ENCODE measurements at regions not wholly inside any gene's neighbourhood (a gene's known extent, or its start where the extent isn't known, plus 50 kb on each side); places are given as distances from the start of the nearest gene placed in this dataset.

DNA sequence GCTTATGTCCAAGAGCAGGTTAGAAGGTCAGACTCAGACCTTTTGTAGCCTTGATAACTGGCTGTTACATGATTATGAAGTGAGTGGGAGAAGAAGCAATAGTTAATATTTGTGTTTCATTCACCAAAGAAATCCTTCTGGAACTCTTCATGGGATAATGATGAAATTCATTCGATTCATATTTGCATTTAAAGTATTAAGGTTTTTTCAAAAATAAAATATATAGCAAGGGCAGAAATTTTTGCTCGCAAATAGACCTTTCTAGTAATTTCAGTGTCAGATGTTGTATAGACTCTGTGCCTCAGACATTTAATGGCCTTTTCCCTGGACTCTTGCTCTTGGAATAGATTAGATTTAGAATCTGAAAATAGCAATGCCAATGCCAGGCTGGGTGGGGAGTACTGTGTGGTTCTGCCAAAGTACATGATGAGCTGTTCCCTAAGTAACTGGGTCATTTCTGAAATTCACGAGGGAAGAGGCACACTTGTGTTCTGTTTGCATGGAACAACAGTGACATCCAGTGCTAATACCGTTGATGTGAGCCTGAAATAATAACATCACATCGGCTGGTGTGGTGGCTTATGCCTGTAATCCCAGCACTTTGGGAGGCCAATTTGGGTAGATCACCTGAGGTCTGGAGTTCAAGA, 119.2 kb downstream of the MBL2 start:
- DNase-seq: no peak

DNA sequence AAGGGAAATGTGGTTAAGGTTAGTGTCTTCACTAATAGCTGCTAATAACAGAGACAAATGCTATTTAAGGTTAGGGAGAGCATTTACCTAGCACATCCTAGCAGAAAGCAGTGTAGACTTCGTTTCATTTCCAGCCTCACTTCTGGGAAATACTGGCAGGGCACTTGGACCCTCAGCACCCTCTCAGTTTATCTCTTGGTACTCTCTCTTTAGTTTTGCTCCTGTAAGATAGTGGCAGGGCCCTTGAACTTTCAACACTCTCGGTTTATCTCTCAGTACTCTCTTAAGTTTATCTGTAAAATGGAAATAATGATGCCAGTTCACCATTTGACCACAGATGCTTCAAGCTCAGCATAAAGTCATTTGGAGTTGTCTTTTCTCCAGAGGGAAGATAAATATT, 118.4 kb downstream of the MBL2 start:
- no peak for DNase-seq

DNA sequence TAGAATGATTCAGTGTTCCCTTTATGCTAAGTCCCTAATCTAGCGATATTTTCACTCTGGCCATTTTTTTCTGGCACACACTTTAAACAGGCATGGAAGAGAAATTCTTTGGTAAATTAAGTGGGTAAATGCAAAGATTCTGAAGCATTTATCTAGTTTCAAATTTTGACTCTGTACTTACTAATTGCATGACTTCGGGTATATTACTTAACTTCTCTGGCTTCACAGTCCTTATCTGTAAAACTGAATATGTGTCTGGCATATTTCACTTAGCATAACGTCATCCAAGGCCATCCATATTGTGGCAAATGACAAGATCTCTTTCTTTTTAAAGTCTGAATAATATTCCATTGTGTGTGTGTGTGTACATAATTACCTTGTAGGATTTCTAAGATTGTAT, 114.5 kb downstream of the MBL2 start:
- DNase-seq: no peak

DNA sequence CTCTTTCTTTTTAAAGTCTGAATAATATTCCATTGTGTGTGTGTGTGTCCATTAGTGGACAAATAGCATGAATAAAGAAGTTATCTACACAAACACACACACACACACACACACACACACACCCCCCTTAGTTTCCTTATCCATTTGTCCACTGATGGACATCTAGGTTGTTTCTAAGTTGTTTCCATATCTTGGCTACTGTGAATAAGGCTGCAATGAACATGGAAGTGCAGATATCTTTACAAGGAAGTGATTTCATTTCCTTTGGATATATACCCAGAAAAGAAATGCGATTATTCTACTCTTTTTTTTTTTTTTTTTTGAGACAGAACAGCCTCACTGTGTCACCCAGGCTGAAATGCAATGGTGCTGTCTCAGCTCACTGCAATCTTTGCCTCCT, 113.5 kb downstream of the MBL2 start:
- DNase-seq: no peak

DNA sequence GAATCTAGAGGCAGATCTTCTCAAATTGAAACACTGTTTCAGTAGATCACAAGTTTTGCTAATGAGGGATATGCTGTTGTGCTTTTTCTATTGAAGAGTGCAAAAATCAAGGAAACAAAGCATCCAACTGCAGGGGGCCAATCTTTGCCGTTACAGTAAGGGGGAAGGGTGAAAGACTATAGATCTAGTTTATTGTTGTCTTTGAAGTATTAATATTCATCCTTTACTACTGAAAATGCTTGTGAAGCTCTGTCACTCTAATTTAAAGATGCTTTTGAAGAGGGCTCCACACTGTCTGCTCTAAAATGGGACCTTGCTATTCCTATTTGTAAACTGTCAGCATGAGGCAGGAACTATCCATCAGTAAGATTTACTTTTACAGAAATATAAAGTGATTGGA, 110.3 kb downstream of the MBL2 start:
- DNase-seq: no peak

DNA sequence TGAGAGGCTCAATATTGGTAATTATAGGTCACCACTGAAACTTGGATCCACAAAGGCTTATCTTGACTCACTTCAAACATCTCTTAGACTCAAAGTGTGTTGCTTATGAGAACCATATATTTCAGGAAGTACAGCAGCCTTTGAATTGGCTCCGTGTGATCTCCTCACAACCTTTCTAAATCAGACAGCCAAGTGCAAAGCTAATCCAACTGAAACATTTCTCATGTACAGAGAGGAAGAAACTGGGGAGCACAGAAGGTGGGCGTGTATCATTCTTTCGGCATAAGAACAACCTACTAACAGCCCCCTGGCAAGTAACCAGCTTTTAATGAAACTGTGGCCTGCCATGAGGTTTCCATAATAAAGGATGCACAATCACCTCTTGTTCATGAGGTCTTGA, 109.4 kb downstream of the MBL2 start:
- DNase-seq: no peak

DNA sequence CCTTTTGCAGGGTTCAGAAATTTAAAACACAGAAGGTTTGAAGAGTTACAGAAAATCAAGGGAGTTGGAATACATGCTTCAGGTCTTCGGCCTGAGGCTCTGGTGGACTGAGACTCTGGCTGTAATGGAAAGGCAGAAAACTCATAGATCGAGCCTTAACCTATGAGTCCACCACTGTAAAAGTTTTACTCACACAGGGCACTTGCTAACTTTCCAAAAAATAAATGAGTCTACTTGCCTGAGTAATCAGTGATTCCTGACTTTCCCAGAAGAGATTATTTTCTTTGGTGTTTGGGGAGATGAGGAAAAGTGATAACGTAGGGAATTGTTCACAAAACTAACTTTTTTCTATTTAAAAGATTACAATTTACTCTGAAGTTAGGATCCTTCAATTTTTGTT, 108.0 kb downstream of the MBL2 start:
- no peak for DNase-seq

DNA sequence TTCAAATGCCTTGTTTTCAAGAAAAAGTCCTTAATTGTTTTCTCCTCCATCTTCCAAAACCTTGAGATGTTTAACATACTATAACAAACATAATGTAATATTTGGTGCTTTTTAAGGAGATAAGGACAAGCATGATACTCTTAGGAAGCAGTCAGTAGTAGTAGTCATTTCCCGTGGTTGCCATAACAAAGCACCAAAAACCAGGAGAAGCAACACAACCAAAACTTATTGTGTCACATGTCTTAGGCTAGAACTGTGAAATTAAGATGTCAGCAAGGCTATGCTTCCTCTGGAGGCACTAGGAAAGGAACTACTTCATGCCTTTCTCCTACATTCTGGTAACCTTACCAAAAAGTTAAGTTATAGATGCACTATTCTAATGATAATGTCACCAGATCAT, 106.8 kb downstream of the MBL2 start:
- DNase-seq: no peak

DNA sequence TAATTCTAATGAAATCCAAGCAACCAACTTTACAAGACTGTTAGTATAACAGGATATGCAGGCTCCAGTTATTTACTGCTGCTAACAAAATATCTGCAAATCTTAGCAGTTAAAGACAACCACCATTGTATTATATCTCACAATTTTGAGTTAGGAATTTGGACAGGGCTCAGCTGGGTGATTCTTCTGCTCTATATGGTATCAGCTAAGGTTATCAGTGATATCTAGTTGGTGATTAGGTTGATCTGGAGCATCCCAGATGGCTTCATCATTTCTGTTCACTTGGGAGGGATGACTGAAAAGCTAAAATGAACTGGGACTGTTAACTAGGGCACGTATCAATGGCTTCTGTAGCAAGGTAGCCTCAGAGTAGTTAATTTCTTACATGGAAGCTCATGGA, 105.7 kb downstream of the MBL2 start:
- no peak for DNase-seq

DNA sequence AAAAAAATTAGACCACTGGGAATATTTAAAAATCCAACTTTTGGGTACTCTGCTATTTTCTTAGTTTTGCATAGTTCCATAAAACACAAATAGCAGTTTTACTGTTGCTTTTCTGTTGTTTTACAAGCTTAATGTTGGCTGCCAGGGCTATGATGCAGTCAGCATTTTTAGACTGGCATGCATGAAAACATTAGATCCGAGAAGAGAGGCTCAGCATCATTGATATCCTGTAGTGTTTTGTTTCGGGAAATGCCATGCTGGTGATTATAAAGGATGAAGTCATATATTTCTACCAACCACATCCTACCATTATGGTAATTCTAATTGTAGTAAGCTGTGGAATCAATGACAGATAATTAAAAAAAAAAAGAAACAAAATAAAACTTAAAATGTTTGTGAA, 104.6 kb downstream of the MBL2 start:
- DNase-seq: no peak

DNA sequence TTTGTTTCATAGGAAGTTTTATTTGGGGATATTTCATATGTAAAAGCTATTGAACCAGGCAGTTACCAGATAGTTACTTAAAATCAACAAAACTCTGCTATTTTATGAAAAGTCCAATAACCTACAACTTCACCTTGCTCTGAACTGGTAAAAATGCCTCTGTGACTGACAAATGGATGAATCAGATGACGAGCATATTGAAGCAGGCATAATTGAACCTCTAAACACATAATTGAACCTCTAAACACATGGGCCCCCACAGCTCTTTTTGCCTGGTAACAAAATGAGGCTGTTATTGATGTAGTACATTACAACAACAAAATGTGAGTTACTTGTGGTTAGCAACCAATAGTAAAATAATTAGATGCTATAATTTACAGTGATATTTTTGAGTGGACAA, 99.7 kb downstream of the MBL2 start:
- DNase-seq: no peak

DNA sequence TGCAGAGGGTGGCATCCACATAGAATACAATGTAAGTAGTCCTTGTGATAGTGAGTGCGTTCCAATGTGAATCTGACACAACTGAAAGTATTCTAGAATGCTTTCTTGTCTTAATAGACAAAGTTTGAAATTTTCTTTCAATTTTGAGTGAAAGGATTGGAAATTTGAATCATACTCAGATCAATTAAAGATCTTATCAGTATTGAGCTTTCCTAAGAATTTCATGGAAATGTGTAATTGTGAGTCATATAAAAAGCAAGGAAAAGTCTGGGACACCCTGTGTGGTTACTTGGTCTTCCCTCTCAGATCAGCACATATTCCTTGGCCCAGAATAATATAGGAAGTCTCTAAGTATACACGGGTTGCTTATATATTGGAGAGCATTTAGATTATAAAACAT, 99.1 kb downstream of the MBL2 start:
- DNase-seq: no peak

DNA sequence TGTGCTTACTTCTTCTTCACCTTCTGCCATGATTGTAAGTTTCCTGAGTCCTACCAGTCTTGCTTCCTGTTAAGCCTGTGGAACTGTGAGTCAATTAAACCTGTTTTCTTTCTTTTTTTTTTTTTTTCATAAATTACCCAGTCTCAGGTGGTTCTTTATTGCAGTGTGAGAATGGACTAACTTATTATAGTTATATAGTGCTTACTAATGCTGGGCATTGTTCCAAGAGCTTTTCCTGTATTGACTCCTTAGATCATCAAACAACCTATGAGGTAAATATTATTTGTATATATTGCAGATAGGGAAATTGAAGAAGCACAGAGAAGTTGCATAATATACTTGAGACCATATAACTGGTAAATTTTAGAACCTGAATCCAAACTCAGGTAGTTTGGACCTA, 98.1 kb downstream of the MBL2 start:
- no peak for DNase-seq

DNA sequence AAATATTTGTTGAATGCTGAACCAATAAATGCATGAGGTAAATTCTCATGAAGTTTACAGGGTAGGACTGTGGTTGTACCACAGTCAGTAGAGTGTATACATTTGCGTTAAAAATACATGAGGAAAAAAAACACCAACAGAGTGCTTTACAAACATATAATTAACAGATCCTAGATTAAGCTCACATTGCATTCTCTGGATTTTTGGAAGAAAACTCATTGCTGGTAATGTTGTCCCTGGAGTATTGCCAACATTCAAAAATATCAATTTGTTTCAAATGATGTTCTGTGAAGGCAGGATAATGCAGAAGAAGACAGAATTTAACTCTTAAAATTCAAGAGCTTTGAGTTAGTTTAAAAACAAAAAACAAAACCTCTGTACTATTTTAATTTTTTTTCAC, 95.5 kb downstream of the MBL2 start:
- DNase-seq: no peak

DNA sequence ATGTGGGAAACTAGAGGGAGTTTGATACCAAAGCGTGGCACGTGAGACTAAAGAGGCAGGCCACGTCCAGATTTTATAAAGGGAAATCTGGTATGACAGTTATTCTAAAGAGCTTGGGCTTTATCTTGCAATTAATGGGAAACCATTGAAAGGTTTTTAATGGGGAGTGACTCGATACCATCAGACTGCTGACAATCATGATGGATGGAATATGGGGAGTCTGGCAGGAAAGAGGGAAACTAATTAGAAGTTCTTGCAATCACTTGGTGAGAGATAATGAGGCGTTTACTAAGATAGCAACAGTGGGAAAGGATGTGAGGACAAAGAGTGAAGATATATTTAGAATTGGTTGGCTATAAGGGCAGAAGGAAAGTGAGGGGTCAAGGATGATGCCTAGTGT, 94.0 kb downstream of the MBL2 start:
- no peak for DNase-seq

DNA sequence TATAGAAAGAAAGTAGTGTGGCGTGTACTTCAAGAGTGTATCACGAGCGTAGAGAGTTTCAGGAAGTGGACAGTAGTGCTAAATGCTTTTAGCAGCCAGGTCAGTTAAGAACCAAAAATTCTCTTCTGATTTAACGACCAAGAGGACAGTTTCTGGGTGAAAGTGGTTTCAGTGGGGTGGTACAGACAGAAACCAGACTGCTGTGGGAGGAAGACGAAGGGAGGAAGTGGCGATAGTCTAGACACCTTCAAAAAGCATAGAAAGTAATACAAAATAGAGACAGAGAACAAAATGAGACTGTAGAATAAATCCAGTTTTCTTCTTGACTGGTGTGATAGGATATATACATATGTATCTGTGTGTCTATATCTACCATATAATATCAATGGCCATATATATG, 93.5 kb downstream of the MBL2 start:
- no peak for DNase-seq

DNA sequence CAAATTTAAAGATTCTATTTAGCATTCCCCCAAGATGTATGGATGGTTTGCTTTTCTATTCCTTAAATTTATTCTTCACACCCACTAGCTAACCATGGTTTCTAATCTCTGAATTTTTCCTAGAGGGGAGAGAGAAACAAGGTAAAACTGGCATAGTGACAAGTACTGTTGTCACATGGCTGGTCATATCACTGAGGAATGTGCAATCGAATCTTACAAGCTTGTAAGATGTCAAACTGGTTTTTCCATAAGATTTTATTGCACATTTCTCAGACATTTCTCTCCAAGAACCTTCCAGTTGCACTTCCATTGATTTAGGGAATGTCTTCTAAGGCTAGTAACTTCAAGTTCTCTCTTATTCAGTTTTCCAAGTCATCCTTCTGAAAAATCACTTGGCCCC, 89.8 kb downstream of the MBL2 start:
- DNase-seq: no peak

DNA sequence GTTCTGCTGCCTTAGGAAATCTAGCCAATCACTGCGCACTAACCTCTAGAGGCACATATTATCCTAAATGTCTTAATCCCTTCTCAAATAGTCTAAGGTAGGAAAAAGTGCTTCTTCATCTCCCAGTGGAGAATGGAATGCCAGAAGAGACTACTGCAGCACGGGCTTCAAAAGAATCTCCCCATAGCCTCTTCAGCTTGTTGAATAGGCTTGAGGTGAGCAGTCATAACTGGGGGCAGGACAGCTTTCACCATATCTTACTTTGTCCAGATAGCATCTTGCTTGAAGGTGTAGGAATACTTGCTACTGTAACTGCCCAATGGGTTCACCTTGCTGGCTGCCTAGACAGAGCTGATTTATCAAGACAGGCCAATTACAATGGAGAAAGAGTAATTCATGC, 88.8 kb downstream of the MBL2 start:
- no peak for DNase-seq

DNA sequence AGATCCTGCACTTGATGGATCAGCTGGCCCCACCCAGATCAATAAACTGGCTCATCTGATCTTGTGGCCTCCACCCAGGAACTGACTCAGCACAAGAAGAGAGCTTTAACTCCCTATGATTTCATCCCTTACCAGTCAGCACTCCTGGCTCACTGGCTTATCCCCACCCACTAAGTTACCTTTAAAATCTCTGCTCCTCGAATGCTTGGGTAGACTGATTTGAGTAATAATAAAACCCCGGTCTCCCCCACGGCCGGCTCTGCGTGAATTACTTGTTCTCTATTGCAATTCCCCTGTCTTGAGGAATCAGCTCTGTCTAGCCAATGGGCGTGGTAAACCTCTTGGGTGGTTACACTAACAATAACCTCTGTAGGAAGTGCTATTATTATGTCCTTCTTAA, 83.7 kb downstream of the MBL2 start:
- no peak for DNase-seq

DNA sequence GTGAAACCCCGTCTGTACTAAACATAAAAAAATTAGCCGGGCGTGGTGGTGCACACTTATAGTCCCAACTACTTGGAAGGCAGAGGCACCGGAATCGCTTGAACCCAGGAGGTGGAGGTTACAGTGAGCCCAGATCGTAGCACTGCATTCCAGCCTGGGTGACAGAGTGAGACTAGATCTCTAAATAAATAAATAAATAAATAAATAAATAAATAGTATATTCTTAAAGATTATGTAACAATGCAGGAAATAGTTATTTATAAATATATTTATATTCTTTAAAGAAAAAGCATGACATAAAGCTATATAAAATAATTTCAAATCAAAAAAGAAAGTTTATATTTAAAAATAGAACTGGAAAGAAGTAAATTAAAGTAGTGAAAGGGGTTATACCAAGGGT, 76.4 kb downstream of the MBL2 start:
- no peak for DNase-seq

DNA sequence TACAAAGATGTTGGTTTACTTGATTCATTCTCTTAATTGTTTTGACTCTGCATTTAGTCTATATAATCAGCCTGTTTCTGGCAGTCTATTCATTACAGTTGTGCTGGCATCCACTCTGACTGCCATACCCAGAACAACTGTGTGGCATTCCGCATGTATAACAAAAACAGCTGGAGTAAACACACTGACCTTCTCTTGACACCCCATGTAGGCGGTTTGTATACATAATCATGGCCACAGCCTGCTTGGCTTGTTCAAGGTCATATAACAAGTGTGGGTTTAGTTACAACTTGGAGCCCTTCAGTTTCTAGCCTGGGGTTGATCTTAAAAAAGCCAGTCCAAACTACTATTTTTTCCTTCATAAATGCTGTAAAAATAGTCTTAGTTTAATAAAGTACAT, 70.9 kb downstream of the MBL2 start:
- DNase-seq: no peak

DNA sequence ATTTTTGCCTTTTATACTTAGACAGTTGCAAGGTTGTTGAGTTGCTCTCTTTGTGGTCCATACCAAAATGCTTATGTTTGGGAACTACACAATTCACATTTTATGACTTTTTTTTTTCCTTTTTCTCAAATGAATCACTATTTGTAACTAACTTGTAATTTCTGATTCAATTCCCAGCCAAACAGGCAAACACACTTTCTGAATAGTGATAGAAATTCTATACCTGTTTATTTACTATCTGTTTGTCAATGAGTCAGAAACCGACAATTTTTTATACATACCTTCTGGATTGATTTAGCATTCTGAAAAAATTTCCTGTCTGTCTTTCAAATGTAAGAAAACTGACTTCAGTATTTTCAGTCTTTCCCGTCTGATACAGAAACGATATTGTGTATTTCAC, 69.1 kb downstream of the MBL2 start:
- no peak for DNase-seq

DNA sequence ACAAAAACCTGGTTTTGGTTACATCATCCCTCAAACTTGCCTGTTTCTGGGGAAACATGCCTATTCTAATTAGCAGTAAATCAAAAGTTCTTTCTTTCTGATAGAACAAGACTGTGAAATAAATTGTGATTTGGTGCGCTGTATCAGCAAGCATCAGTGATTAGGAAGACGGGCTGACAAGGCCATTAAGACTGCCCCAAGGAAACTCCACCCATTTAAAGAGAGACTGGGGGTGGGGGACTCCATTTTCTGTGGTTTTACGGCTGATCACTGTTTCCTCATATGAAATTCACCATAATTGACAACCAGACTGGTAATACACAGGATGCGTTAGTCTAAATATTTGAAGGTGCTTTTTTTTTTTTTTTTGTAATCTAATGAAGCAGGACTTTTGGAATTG, 68.7 kb downstream of the MBL2 start:
- peak; percentile 4 for DNase-seq

DNA sequence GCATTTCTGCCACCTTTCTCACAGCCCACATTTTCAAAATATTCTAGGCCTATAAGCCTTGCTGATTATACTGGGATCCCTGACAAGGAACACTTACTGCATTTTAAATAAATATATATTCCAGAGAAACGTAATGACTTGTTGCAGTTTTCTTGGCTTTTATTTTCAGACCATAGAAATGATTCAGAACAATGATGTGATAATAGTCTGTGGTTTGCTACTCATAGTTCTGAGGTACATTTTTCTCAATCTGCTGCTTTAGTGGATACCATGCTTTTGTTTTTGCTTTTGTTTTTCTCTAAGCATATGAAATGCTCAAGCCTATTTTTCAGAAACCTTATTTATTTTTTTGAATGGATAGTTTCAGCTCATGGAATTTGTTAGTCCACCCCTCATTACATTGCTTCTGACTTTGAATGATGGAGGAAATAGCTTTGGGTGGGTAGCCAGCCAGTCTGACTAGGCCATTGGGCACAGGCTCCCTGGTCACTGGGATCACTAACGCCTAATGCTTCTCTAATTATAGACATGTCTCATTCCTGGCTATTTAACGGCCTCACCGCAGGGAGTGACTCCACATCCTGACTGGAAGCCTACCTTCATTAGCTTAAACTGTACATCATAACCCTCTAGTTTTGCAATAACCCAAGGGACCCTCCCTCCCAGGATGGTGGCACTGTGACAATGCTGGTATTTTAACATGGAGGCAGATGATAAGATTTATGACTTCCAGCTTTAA, 66.1 kb downstream of the MBL2 start:
- no peak for DNase-seq

All from hematopoietic multipotent progenitor cell treated with erythropoietin and hydrocortisone succinate and interleukin-3 and kit ligand, for 6 days (in vitro differentiated cells).